ENCODE measurements at regions not wholly inside any gene's neighbourhood (a gene's known extent, or its start where the extent isn't known, plus 50 kb on each side); places are given as distances from the start of the nearest gene placed in this dataset.

DNA sequence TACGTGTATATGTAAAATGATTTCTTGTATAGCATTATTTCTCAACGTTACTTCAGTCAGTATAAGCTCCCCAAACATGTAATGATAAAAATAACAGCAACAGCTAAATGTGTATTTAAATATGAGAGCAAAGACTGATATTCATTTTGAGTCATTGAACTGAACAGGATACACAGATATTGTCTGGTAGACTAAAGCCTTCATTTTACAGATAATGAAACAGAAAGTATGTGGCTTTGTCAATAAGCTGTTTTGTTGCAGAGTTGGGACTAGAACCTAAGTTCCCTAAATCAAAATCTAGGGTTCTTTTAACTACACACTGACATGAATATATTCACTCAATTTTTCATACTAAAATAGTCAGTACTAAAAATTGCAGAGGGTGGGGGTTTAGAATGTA lies 80.4 kb upstream of the MARCHF11 start:
- TF ChIP-seq TBP (IDR thresholded peaks at IDR 0.05; ENCODE audit: low read depth, low read length) = no peak
- TF ChIP-seq JUN (IDR thresholded peaks at IDR 0.05; ENCODE audit: low read depth, low read length) = no peak
- TF ChIP-seq, protein P1, sequence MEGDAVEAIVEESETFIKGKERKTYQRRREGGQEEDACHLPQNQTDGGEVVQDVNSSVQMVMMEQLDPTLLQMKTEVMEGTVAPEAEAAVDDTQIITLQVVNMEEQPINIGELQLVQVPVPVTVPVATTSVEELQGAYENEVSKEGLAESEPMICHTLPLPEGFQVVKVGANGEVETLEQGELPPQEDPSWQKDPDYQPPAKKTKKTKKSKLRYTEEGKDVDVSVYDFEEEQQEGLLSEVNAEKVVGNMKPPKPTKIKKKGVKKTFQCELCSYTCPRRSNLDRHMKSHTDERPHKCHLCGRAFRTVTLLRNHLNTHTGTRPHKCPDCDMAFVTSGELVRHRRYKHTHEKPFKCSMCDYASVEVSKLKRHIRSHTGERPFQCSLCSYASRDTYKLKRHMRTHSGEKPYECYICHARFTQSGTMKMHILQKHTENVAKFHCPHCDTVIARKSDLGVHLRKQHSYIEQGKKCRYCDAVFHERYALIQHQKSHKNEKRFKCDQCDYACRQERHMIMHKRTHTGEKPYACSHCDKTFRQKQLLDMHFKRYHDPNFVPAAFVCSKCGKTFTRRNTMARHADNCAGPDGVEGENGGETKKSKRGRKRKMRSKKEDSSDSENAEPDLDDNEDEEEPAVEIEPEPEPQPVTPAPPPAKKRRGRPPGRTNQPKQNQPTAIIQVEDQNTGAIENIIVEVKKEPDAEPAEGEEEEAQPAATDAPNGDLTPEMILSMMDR (IDR thresholded peaks at IDR 0.05; ENCODE audit: control extremely low read depth in 1 of 3, insufficient read depth in 1 of 3, low read depth in 1 of 3, low read length in 3 of 3) = no peak
- no peak for TF ChIP-seq RAD21 (IDR thresholded peaks at IDR 0.05 in 1 of 2, conservative IDR thresholded peaks at IDR 0.05 in 1 of 2; ENCODE audit: low read depth in 2 of 2, low read length in 2 of 2)
- TF ChIP-seq JUND (IDR thresholded peaks at IDR 0.05; ENCODE audit: low read length) = no peak
- no peak for TF ChIP-seq POLR2A (IDR thresholded peaks at IDR 0.05; ENCODE audit: control extremely low read depth in 1 of 2, low read depth in 2 of 2, low read length in 2 of 2)
- no peak for TF ChIP-seq RFX5 (IDR thresholded peaks at IDR 0.05; ENCODE audit: borderline replicate concordance, low read depth, low read length)
- no peak for TF ChIP-seq POLR2AphosphoS5 (IDR thresholded peaks at IDR 0.05; ENCODE audit: low read depth, low read length)
- no peak for TF ChIP-seq EGR1 (IDR thresholded peaks at IDR 0.05; ENCODE audit: borderline replicate concordance, low read depth, low read length)
- TF ChIP-seq CREB1 (IDR thresholded peaks at IDR 0.05) = no peak
- TF ChIP-seq, protein P2, sequence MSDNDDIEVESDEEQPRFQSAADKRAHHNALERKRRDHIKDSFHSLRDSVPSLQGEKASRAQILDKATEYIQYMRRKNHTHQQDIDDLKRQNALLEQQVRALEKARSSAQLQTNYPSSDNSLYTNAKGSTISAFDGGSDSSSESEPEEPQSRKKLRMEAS (IDR thresholded peaks at IDR 0.05) = no peak
- no peak for TF ChIP-seq SAP30 (IDR thresholded peaks at IDR 0.05; ENCODE audit: insufficient read depth, insufficient replicate concordance, low read length)
